B cell (primary cell): ENCODE measurements at regions not wholly inside any gene's neighbourhood (a gene's known extent, or its start where the extent isn't known, plus 50 kb on each side); places are given as distances from the start of the nearest gene placed in this dataset.

Experiments
- CTCF ChIP-seq: fragments of 200-600 bp; IDR thresholded peaks from one replicate; pipeline ENCODE4 v1.8.0; 2022; ENCODE audit warnings: antibody characterized with exemption, mild to moderate bottlenecking
- EZH2 ChIP-seq: IDR thresholded peaks from 2 replicates; pipeline ENCODE4 v1.6.1; 2012; ENCODE audit warnings: borderline replicate concordance, low read depth, mild to moderate bottlenecking, moderate library complexity, low read length; ENCODE audit not compliant: insufficient read depth, poor library complexity, severe bottlenecking

GRCh38 chr12:11984417-11984816, 86.3 kb upstream of the BCL2L14 start:
- TF ChIP-seq CTCF (no peak), EZH2 (no peak)
